ENCODE measurements at regions not wholly inside any gene's neighbourhood (a gene's known extent, or its start where the extent isn't known, plus 50 kb on each side); places are given as distances from the start of the nearest gene placed in this dataset.

DNA sequence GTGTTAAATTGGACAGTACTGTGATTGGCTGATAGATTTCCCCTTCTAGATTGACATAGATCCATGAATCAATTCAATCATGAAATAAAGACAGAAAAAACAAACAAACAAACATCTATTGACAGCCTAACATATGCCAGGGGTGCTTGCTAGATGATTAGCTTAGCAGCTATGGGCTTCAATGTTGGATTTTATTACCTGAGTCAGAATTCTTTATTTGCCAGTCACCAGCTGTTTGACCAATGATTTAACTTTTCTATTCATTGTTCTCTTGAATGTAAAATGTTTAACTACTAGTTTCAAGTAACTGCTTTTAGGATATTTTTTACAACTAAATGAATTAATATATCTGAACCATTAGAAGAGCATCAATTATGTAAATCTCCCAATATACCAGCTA, 901.3 kb upstream of the CITED2 start:
- no peak for TF ChIP-seq RAD21 (conservative IDR thresholded peaks at IDR 0.05)
- TF ChIP-seq, protein P1, sequence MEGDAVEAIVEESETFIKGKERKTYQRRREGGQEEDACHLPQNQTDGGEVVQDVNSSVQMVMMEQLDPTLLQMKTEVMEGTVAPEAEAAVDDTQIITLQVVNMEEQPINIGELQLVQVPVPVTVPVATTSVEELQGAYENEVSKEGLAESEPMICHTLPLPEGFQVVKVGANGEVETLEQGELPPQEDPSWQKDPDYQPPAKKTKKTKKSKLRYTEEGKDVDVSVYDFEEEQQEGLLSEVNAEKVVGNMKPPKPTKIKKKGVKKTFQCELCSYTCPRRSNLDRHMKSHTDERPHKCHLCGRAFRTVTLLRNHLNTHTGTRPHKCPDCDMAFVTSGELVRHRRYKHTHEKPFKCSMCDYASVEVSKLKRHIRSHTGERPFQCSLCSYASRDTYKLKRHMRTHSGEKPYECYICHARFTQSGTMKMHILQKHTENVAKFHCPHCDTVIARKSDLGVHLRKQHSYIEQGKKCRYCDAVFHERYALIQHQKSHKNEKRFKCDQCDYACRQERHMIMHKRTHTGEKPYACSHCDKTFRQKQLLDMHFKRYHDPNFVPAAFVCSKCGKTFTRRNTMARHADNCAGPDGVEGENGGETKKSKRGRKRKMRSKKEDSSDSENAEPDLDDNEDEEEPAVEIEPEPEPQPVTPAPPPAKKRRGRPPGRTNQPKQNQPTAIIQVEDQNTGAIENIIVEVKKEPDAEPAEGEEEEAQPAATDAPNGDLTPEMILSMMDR (IDR thresholded peaks at IDR 0.05; ENCODE audit: poor library complexity, severe bottlenecking): no peak
- TF ChIP-seq POLR2AphosphoS5 (IDR thresholded peaks at IDR 0.05): no peak

All from neural cell (in vitro differentiated cells).